SK-N-MC (cell line): ENCODE measurements at regions not wholly inside any gene's neighbourhood (a gene's known extent, or its start where the extent isn't known, plus 50 kb on each side); places are given as distances from the start of the nearest gene placed in this dataset.

ENCODE experiments used
- DNase-seq: peaks from one replicate; pipeline ENCODE4 v3.0.0-alpha.2; 2011; ENCODE audit warnings: low read depth, low spot score
- H3K27ac ChIP-seq: fragments of 200-600 bp; sonication (generic); 2 replicates; pipeline ENCODE4 v1.5.1; 2016; ENCODE audit warnings: mixed run types
- H3K36me3 ChIP-seq: fragments of 200-600 bp; sonication (generic); 2 replicates; pipeline ENCODE4 v1.6.1; 2017; ENCODE audit warnings: antibody characterized with exemption, low read length, mixed read lengths; ENCODE audit not compliant: insufficient read depth
- H3K4me3 ChIP-seq: fragments of 200-600 bp; sonication (generic); 2 replicates; pipeline ENCODE4 v1.5.1; 2016
- H3K9ac ChIP-seq: fragments of 200-600 bp; sonication (generic); 2 replicates; pipeline ENCODE4 v1.8.0; 2017; ENCODE audit warnings: mixed run types, mixed read lengths; ENCODE audit not compliant: insufficient read length
- H3K9me3 ChIP-seq: fragments of 200-600 bp; sonication (generic); 2 replicates; pipeline ENCODE4 v1.6.1; 2017; ENCODE audit warnings: low read depth, mild to moderate bottlenecking, antibody characterized with exemption, low read length, moderate library complexity, mixed read lengths
- EZH2 ChIP-seq: fragments of 200-600 bp; sonication (generic); IDR thresholded peaks from one replicate; pipeline ENCODE4 v1.6.1; 2017; ENCODE audit warnings: antibody characterized with exemption
- FOXP2 ChIP-seq: optimal IDR thresholded peaks from 2 replicates; pipeline ENCODE3; 2011; ENCODE audit warnings: mild to moderate bottlenecking, moderate library complexity; ENCODE audit not compliant: insufficient read depth; ENCODE audit errors: extremely low read length, control extremely low read depth
- POLR2AphosphoS5 ChIP-seq: IDR thresholded peaks from 2 replicates; pipeline ENCODE4 v1.6.1; 2012; ENCODE audit warnings: mild to moderate bottlenecking, low read depth, low read length, borderline replicate concordance

DNA sequence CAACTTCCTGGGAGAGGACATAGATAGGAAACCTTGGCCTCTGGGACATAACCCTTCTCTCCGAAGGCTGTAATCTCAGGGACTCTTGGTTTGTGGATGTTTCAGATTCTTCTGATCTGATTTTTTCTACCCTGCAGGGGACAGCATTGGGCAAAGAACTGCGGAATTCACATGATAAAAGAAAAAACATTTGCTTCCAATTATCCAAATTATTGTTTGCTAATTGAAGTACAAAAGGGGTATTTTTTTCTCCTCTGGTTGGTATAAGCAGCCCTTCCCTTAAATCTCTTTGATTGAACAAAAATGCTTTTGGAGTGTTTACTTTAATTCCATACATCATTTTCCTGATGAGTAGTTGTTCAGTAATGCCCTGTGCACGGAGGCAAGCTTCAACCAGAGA, 251.7 kb upstream of the IRX3 start:
- H3K36me3 ChIP-seq, result no peaks in the 10 kb centered on the region
- H3K9ac ChIP-seq, result no peak overlapping the region
- DNase-seq, result no peak
- no peak overlapping the region for H3K27ac ChIP-seq
- no peak overlapping the region for H3K4me3 ChIP-seq
- no peaks in the 10 kb centered on the region for H3K9me3 ChIP-seq
- TF ChIP-seq POLR2AphosphoS5 (no peak), FOXP2 (no peak), EZH2 (no peak)

DNA sequence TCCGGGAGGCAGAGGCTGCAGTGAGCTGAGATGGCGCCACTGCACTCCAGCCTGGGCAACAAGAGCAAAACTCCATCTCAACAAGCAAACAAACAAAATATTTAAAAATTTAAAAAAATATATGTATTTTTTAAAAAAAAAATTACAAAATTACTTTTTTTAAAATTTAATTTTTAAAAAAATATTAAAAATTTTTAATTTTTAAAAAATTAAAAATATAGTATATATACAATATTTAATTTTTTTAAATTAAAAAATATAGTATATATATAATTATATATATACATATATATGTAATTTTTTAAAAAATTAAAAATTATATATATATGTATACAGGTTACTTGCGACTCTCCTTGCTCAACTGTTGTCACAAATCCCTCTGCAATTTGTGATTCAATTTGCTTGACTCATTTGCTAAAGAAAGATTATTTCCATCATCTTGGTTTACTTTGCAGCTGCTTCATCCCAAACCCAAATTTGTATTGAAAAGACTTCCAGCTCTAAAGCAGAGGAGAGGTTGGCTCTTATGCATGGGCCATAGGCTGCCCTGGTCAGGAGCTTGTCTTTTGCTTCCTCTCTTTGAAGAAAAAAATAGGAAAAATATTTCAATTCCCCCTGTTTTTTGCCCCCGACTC, 247.4 kb upstream of the IRX3 start:
- no peak overlapping the region for H3K27ac ChIP-seq
- no peak overlapping the region for H3K9ac ChIP-seq
- no peak for TF ChIP-seq FOXP2
- no peak for TF ChIP-seq POLR2AphosphoS5
- no peak for TF ChIP-seq EZH2
- no peaks in the 10 kb centered on the region for H3K36me3 ChIP-seq
- H3K4me3 ChIP-seq, result no peak overlapping the region
- DNase-seq, result no peak
- no peaks in the 10 kb centered on the region for H3K9me3 ChIP-seq

DNA sequence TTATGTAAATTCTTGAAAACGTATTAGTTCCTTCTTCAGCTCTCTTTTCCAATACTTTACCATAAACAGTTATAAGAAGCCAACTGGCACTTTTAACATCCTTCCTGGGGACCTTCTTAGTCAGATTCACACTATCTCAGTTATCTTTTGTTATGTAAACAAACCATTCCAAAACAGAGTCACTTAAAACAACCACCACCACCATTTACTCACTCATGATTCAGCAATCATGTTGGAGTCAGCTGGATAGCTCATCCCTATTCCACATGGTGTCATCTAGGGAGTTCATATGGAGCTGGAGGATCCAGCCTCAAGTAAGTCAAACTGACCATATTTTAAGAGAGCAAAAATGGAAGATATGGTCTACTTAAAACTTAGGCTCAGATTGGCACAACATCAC, 240.3 kb upstream of the IRX3 start:
- Histone ChIP-seq H3K4me3 (no peak overlapping the region), H3K27ac (no peak overlapping the region), H3K36me3 (no peaks in the 10 kb centered on the region), H3K9ac (no peak overlapping the region), H3K9me3 (no peaks in the 10 kb centered on the region)
- no peak for DNase-seq
- TF ChIP-seq FOXP2 (no peak), EZH2 (no peak)

DNA sequence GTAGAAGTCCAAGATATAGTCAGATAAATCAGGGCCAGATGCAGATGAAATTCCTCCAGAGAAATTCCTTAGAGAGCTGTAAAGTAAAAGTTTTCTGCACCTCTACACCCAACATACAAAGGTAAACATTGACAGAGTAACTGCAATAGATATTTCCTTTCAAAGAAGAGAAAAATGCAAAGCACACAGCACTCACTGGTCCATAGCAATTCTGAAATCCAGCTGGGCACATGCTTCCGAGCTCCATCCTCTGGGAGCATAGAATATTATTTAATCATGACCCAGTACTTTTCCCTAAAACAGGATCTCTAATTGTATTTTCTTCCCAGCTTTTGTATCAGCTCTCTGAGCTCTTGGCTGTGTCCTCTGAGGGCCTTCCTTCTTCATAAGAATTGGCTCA, 239.5 kb upstream of the IRX3 start:
- TF ChIP-seq EZH2, result no peak
- TF ChIP-seq FOXP2, result no peak
- TF ChIP-seq POLR2AphosphoS5, result no peak
- Histone ChIP-seq H3K9me3 (no peaks in the 10 kb centered on the region), H3K4me3 (no peak overlapping the region), H3K27ac (no peak overlapping the region), H3K9ac (no peak overlapping the region), H3K36me3 (no peaks in the 10 kb centered on the region)
- DNase-seq, result no peak

DNA sequence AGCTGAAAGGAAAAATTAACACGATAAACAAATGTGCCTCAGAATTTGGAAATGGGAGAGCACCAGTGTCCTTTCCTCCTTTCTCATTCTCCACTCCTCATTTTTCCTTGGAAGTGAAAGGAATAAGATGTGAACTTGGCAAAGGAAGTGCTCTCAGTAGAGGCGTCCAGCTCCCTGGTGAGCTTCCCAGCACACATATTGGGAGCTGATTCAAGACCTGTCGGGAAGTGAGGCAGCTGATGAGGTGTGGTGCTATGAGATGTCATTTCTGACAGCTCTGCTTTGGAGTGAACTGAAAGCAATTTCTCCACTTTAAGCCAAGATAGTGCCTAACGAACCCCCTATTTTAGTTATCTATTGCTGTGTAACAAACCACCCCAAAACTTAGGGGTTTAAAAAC, 238.5 kb upstream of the IRX3 start:
- H3K9me3 ChIP-seq, result no peaks in the 10 kb centered on the region
- no peak for DNase-seq
- no peak overlapping the region for H3K27ac ChIP-seq
- no peak overlapping the region for H3K4me3 ChIP-seq
- no peak for TF ChIP-seq FOXP2
- TF ChIP-seq EZH2, result no peak
- TF ChIP-seq POLR2AphosphoS5, result no peak
- no peak overlapping the region for H3K9ac ChIP-seq
- H3K36me3 ChIP-seq, result no peaks in the 10 kb centered on the region

DNA sequence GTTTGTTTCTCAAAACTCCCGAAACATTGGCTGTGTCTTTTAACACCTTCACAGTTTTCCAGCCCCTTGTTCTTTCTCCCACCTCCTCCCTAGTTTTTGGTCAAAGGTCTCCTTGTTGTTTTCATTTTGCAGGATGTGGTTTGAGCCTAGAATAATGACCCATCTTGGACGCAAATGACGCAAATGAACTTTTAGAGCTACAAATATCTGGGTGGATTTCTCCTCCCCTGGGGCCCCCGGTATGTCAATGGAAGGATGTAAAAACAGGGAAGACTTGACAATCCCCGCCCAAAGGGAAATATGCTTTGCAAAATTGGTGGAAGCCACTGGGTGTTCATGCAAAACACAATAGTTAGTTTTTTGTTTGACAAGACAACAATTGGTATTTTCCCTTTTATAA, 236.0 kb upstream of the IRX3 start:
- Histone ChIP-seq H3K4me3 (no peak overlapping the region), H3K9ac (no peak overlapping the region), H3K9me3 (no peaks in the 10 kb centered on the region), H3K36me3 (no peaks in the 10 kb centered on the region), H3K27ac (no peak overlapping the region)
- TF ChIP-seq FOXP2 (no peak), POLR2AphosphoS5 (no peak), EZH2 (no peak)
- DNase-seq, result no peak

DNA sequence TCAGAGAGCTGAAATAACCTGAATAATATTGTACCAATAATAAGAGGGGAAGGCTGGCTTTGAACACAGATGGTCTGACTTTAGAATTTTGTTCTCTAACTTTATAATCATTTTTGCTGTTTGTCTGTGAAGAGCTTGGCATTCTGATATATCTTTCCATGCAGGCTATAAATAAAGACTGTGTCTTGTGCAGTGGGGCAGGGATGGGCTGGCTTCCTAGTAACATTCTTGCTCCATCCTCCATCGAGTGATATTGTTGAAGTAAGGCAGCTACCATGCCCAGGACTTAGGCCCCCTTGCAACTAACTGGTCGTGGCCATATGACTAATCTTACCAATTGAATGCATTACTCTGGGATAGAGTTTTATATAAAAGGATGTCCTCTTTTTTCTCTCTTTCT, 234.7 kb upstream of the IRX3 start:
- TF ChIP-seq FOXP2 (no peak), EZH2 (no peak), POLR2AphosphoS5 (no peak)
- Histone ChIP-seq H3K4me3 (no peak overlapping the region), H3K9ac (no peak overlapping the region), H3K36me3 (no peaks in the 10 kb centered on the region), H3K9me3 (no peaks in the 10 kb centered on the region), H3K27ac (no peak overlapping the region)
- no peak for DNase-seq

DNA sequence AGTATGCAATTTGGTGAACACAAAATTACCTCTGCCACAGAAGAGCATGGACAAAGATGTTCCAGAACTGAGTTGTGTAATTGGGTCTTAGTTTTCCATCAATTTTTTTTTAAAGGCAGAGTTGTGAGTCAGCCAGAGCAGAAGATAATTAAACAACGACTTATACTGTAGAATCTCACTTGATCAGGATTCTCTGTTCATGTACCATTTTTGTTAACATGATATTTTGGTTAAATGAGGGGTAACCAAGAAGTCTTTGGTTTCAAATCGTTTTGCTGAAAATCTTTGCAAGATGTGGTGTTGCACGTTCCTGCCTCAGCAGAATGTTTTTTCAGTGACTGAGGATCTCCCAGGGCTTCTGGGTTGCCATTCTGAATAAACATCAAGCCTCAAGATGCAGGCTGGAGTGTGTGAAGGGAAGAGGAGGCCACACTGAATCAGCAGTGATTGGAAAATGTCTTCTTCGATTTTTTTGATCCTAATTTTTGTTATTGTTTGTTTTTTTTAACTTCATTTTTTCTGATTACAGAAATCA, 232.6 kb upstream of the IRX3 start:
- Histone ChIP-seq H3K9me3 (no peaks in the 10 kb centered on the region), H3K4me3 (no peak overlapping the region), H3K9ac (no peak overlapping the region), H3K27ac (no peak overlapping the region), H3K36me3 (no peaks in the 10 kb centered on the region)
- TF ChIP-seq EZH2 (no peak), FOXP2 (no peak), POLR2AphosphoS5 (no peak)
- DNase-seq, result no peak

DNA sequence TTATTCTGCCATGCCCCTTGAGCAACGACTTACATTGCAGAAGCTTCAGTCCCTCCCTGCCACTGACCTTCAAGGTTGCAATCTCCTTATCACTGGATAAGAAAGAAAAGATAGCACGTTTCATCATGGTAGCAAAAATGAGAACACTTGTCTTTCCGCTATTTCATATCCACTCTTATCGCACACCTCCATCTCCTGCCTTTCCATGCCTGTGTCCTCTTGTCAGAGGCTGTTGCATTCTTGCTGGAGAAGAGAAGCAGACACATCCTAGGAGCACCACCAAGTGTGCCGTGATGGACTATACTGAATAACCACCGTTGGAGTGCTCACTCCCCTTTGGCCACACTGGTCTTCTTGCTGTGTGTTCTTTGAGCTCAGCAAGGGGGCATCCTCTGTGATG, 230.6 kb upstream of the IRX3 start:
- Histone ChIP-seq H3K9me3 (no peaks in the 10 kb centered on the region), H3K27ac (no peak overlapping the region), H3K9ac (no peak overlapping the region), H3K36me3 (no peaks in the 10 kb centered on the region), H3K4me3 (no peak overlapping the region)
- DNase-seq, result no peak
- TF ChIP-seq FOXP2 (no peak), POLR2AphosphoS5 (no peak), EZH2 (no peak)
